K562 (cell line): ENCODE measurements at regions not wholly inside any gene's neighbourhood (a gene's known extent, or its start where the extent isn't known, plus 50 kb on each side); places are given as distances from the start of the nearest gene placed in this dataset.

Experiments used
- ATAC-seq: fragments of 200-7000 bp; cut with Tn5 transposase; 3 replicates; pipeline ENCODE4 v1.9.1; 2020; ENCODE audit warnings: moderate library complexity
- BruUV-seq: library from RNA; stranded (reverse); fragments of 400-500 nt; replicated peaks from 2 replicates; lab custom pipeline; 2021; lab: Mats Ljungman, UMichigan
- CTCF ChIA-PET: fragments of 300-600 bp; formaldehyde crosslinking; extraction: SDS; loops from one replicate; lab custom pipeline; 2021; ENCODE audit warnings: low intra/inter-chr PET ratio; lab: Yijun Ruan, JAX
- POLR2A ChIA-PET: fragments of 300-600, 350-650 bp; sonication (Branson Sonifier 250); formaldehyde crosslinking; extraction: SDS; loops from one replicate; lab custom pipeline; 2021; ENCODE audit warnings: antibody characterized with exemption, inconsistent platforms; lab: Yijun Ruan, JAX
- DNase-seq, 4 experiments: peaks; one replicate each; pipeline versions ENCODE4 v3.0.0 to v3.0.0-alpha.2; 2011 to 2018; ENCODE audit warnings: low spot score in 3 of 4, mixed read lengths in 3 of 4; ENCODE audit errors: extremely low read depth in 1 of 4
- FAIRE-seq: peaks from 2 replicates; lab custom pipeline; 2011; peaks lifted over from hg19 to GRCh38; lab: Jason Lieb, UNC
- H2AFZ ChIP-seq: 2 replicates; pipeline ENCODE4 v1.6.0; 2011; ENCODE audit warnings: low read depth, low read length, control low read depth, inconsistent platforms
- H3K27ac ChIP-seq: fragments of 200-600 bp; 3 replicates; pipeline ENCODE4 v1.8.0; 2011; ENCODE audit warnings: low read depth, mild to moderate bottlenecking, control low read depth, inconsistent platforms, low read length, moderate library complexity, mixed read lengths; ENCODE audit errors: extremely low read depth
- H3K27me3 ChIP-seq, 2 experiments: fragments of 300-600 bp in 1 of 2; 2 replicates in 1 of 2; 3 replicates in 1 of 2; pipeline versions ENCODE4 v1.6.0 to v1.8.0; 2011; ENCODE audit warnings: inconsistent platforms in 2 of 2, low read length in 2 of 2, mild to moderate bottlenecking in 1 of 2, mixed read lengths in 1 of 2, moderate library complexity in 1 of 2; ENCODE audit not compliant: control insufficient read depth in 2 of 2, insufficient read depth in 2 of 2
- H3K36me3 ChIP-seq: fragments of 300-600 bp; 3 replicates; pipeline ENCODE4 v1.8.0; 2011; ENCODE audit warnings: mild to moderate bottlenecking, low read length, inconsistent platforms; ENCODE audit not compliant: control insufficient read depth, insufficient read depth
- H3K4me1 ChIP-seq, 2 experiments: fragments of 200-600 bp in 1 of 2; replicated peaks in 1 of 2; 2 replicates in 1 of 2; 3 replicates in 1 of 2; pipeline versions ENCODE4 v1.5.1 to v1.8.0; 2011; ENCODE audit warnings: inconsistent platforms in 2 of 2, low read length in 2 of 2, mild to moderate bottlenecking in 1 of 2, mixed read lengths in 1 of 2, moderate library complexity in 1 of 2; ENCODE audit not compliant: control insufficient read depth in 2 of 2, insufficient read depth in 2 of 2
- H3K4me2 ChIP-seq: 2 replicates; pipeline ENCODE4 v1.6.1; 2011; ENCODE audit warnings: low read length, control low read depth, inconsistent platforms, mixed read lengths; ENCODE audit not compliant: insufficient read depth
- H3K4me3 ChIP-seq: fragments of 200-600 bp; sonication (generic), shearing (Covaris generic); 2 replicates; pipeline ENCODE4 v1.5.1; 2016; ENCODE audit warnings: control low read depth, inconsistent platforms
- H3K79me2 ChIP-seq: fragments of 200-600 bp; 3 replicates; pipeline ENCODE4 v1.8.0; 2011; ENCODE audit warnings: low read length, inconsistent platforms; ENCODE audit not compliant: control insufficient read depth, insufficient read depth
- H3K9ac ChIP-seq, 2 experiments: 2 replicates each; pipeline versions ENCODE4 v1.6.0 to v1.6.1; 2011; ENCODE audit warnings: low read depth in 2 of 2, low read length in 2 of 2, control low read depth in 1 of 2, inconsistent platforms in 1 of 2, mild to moderate bottlenecking in 1 of 2, mixed read lengths in 1 of 2; ENCODE audit not compliant: insufficient read depth in 1 of 2
- H3K9me1 ChIP-seq: one replicate; pipeline ENCODE4 v1.6.0; 2011; ENCODE audit warnings: inconsistent platforms, mild to moderate bottlenecking, low read length, moderate library complexity; ENCODE audit not compliant: control insufficient read depth, insufficient read depth
- H3K9me3 ChIP-seq: replicated peaks from 2 replicates; pipeline ENCODE4 v1.5.1; 2011; ENCODE audit warnings: low read depth, low read length, inconsistent platforms; ENCODE audit not compliant: control insufficient read depth, insufficient read depth
- H4K20me1 ChIP-seq: replicated peaks from 2 replicates; pipeline ENCODE4 v1.6.1; 2011; ENCODE audit warnings: low read length, inconsistent platforms, mixed read lengths; ENCODE audit not compliant: control insufficient read depth, insufficient read depth
- CBFA2T3 ChIP-seq: fragments of 450-650 bp; IDR thresholded peaks from 2 replicates; pipeline ENCODE4 v1.6.1; 2017
- CCNT2 ChIP-seq: IDR thresholded peaks from 2 replicates; pipeline ENCODE4 v1.6.1; 2011; ENCODE audit warnings: borderline replicate concordance, low read depth, mild to moderate bottlenecking, moderate library complexity, mixed read lengths, low read length; ENCODE audit not compliant: insufficient read length; ENCODE audit errors: extremely low read depth
- CEBPB ChIP-seq: fragments of 450-650 bp; IDR thresholded peaks from 2 replicates; pipeline ENCODE4 v1.6.1; 2016; ENCODE audit warnings: missing genetic modification characterization, missing compliant biosample characterization
- CXXC5 ChIP-seq: fragments of 250-450 bp; sonication (Bioruptor Pico); IDR thresholded peaks from 2 replicates; pipeline ENCODE4 v1.8.0; 2022; ENCODE audit warnings: inconsistent platforms, mild to moderate bottlenecking, moderate library complexity
- ETS1 ChIP-seq: conservative IDR thresholded peaks from 2 replicates; pipeline ENCODE4 v1.6.1; 2011; ENCODE audit warnings: low read depth, mild to moderate bottlenecking, low read length; ENCODE audit not compliant: control insufficient read depth
- HNRNPUL1 ChIP-seq: fragments of 200-400 bp; formaldehyde crosslinking; IDR thresholded peaks from 2 replicates; pipeline ENCODE4 v1.6.1; 2017; ENCODE audit warnings: low read length
- KAT2B ChIP-seq: IDR thresholded peaks from one replicate; pipeline ENCODE4 v1.6.1; 2012; ENCODE audit warnings: low read depth, mild to moderate bottlenecking, control low read depth, inconsistent platforms, low read length, moderate library complexity
- RBBP5 ChIP-seq: fragments of 200-600 bp; sonication (generic); IDR thresholded peaks from 2 replicates; pipeline ENCODE4 v1.6.1; 2012; ENCODE audit warnings: borderline replicate concordance, mild to moderate bottlenecking, low read length, control low read depth, inconsistent platforms; ENCODE audit not compliant: insufficient read depth, poor library complexity, severe bottlenecking
- SNAPC5 ChIP-seq: fragments of 250-450 bp; sonication (Bioruptor Pico); IDR thresholded peaks from 2 replicates; pipeline ENCODE4 v1.8.0; 2021; ENCODE audit warnings: moderate library complexity, mild to moderate bottlenecking, inconsistent platforms
- SNRNP70 ChIP-seq: fragments of 200-400 bp; formaldehyde crosslinking; optimal IDR thresholded peaks from 2 replicates; pipeline ENCODE3; 2017; ENCODE audit warnings: low read depth, low read length
- TFE3 ChIP-seq: fragments of 450-650 bp; formaldehyde crosslinking; IDR thresholded peaks from 2 replicates; pipeline ENCODE4 v1.4.0; 2020; ENCODE audit warnings: mild to moderate bottlenecking, mixed read lengths
- UBTF ChIP-seq, 2 experiments: IDR thresholded peaks; 2 replicates each; pipeline ENCODE4 v1.6.1; 2012; ENCODE audit warnings: improper control_type of control experiment in 2 of 2, low read depth in 2 of 2, low read length in 2 of 2, borderline replicate concordance in 1 of 2
- ZBED1 ChIP-seq: IDR thresholded peaks from 2 replicates; pipeline ENCODE4 v1.6.1; 2014
- ZNF124 ChIP-seq: sonication (generic); formaldehyde crosslinking; IDR thresholded peaks from 2 replicates; pipeline ENCODE4 v1.8.1; 2022; ENCODE audit warnings: missing genetic modification reagents
- ZNF165 ChIP-seq: fragments of 250-450 bp; sonication (Bioruptor Pico); IDR thresholded peaks from 2 replicates; pipeline ENCODE4 v1.4.0; 2020; ENCODE audit warnings: borderline replicate concordance
- ZNF561 ChIP-seq: fragments of 450-650 bp; formaldehyde crosslinking; conservative IDR thresholded peaks from 2 replicates; pipeline ENCODE4 v1.4.0; 2020; ENCODE audit warnings: mild to moderate bottlenecking, moderate library complexity
- ZNF77 ChIP-seq: fragments of 250-450 bp; sonication (Bioruptor Pico); IDR thresholded peaks from 2 replicates; pipeline ENCODE4 v1.5.0; 2020
- WGBS: fragments of 100-300 bp; shearing (Covaris generic); methylation state at CpG from one replicate; pipeline ENCODE4 v1.1.6; 2016; ENCODE audit warnings: low coverage, mixed read lengths; ENCODE audit not compliant: insufficient coverage; ENCODE audit errors: missing lambda C conversion rate; 5-methylcytosine and 5-hydroxymethylcytosine counted together
- in situ Hi-C: fragments of 300-500 bp; cut with MboI; formaldehyde crosslinking; loops from 4 replicates; pipeline ENCODE4 v1.15.0; 2018; ENCODE audit warnings: inconsistent platforms, mixed read lengths
- intact Hi-C: fragments of 100-400 bp; cut with micrococcal nuclease; formaldehyde crosslinking; loops from 2 replicates; pipeline ENCODE4 v1.14.2; 2022

GRCh38 chr6:143591441-143591840 is 79.9 kb upstream of the FUCA2 start:
- Histone ChIP-seq H3K36me3 (no peaks in the 10 kb centered on the region), H3K27me3 (no peaks in the 10 kb centered on the region; a peak in 1 of 5 replicates), H3K9me1 (no peaks in the 10 kb centered on the region), H2AFZ (no peak overlapping the region; the same call in 1 of the 2 replicates), H3K9ac (no peak overlapping the region), H3K4me2 (no peak overlapping the region), H3K4me3 (no peak overlapping the region), H3K4me1 (no peaks in the 10 kb centered on the region), H3K79me2 (no peaks in the 10 kb centered on the region), H3K9me3 (no peaks in the 10 kb centered on the region), H3K27ac (no peak overlapping the region), H4K20me1 (no peaks in the 10 kb centered on the region)
- ChIA-PET CTCF (no interaction called here), POLR2A (interaction anchor here (0.5 kb wide), 1 partner anchor 415 kb away, joined by 4 read pairs; no protein-coding TSS in a partner anchor)
- no peak for FAIRE-seq
- ATAC-seq, result no peak
- in situ Hi-C loops (no loop called here), intact Hi-C loops (loop anchor here (5.0 kb wide), 2 partner anchors 251 to 351 kb away; partner anchors contain the start of gene LTV1)
- WGBS, result 28% methylated on average over 4 of the region's 4 CpGs
- no peak for DNase-seq
- BruUV-seq, result no TSS peak
- no peak for TF ChIP-seq TFE3 (CRISPR knock-in tag)
- no peak for TF ChIP-seq ETS1
- TF ChIP-seq CBFA2T3, result no peak
- no peak for TF ChIP-seq SNRNP70
- no peak for TF ChIP-seq UBTF (IDR thresholded peaks at IDR 0.05; ENCODE audit: borderline replicate concordance in 1 of 2, low read depth in 2 of 2, low read length in 2 of 2)
- TF ChIP-seq RBBP5, result no peak
- no peak for TF ChIP-seq ZNF165
- TF ChIP-seq KAT2B, result no peak
- no peak for TF ChIP-seq HNRNPUL1
- no peak for TF ChIP-seq SNAPC5 (CRISPR knock-in tag)
- TF ChIP-seq ZNF77 (CRISPR knock-in tag), result no peak
- no peak for TF ChIP-seq CXXC5 (CRISPR knock-in tag)
- no peak for TF ChIP-seq ZNF124
- TF ChIP-seq CCNT2, result no peak
- no peak for TF ChIP-seq ZBED1
- no peak for TF ChIP-seq ZNF561 (CRISPR knock-in tag)
- no peak for TF ChIP-seq CEBPB (tag)
